Sigmoid colon (tissue), 6 donors: ENCODE measurements at regions not wholly inside any gene's neighbourhood (a gene's known extent, or its start where the extent isn't known, plus 50 kb on each side); places are given as distances from the start of the nearest gene placed in this dataset.
A peak's percentile ranks its signal among the peaks of the same experiment; 100 is the strongest.

Source experiments
- DNase-seq: peaks from one replicate; pipeline ENCODE4 v3.0.0-alpha.2; 2019
- H3K27ac ChIP-seq, 4 donors: fragments of 200-600 bp; sonication (generic); one replicate each; pipeline ENCODE4 v1.5.1; 2016 to 2019; ENCODE audit warnings: mild to moderate bottlenecking in 1 of 4
- H3K27me3 ChIP-seq, 3 donors: fragments of 200-600 bp; sonication (generic); one replicate each; pipeline ENCODE4 v1.5.1; 2019; ENCODE audit warnings: mild to moderate bottlenecking in 1 of 3
- H3K36me3 ChIP-seq, 4 donors: fragments of 200-600 bp; sonication (generic); one replicate each; pipeline ENCODE4 v1.5.1; 2016 to 2019
- H3K4me1 ChIP-seq, 4 donors: fragments of 200-600 bp; sonication (generic); one replicate each; pipeline ENCODE4 v1.5.1; 2017 to 2019
- H3K4me3 ChIP-seq, 4 donors: fragments of 200-600 bp; sonication (generic); one replicate each; pipeline ENCODE4 v1.5.1; 2017 to 2019; ENCODE audit warnings: mild to moderate bottlenecking in 2 of 4, moderate library complexity in 1 of 4
- H3K9me3 ChIP-seq, 4 donors: fragments of 200-600 bp in 3 of 4; sonication (generic) in 3 of 4; one replicate each; pipeline versions ENCODE4 v1.5.1 to v1.6.1; 2013 to 2019
- EP300 ChIP-seq, 4 donors: sonication (generic); formaldehyde crosslinking; IDR thresholded peaks; one replicate each; pipeline ENCODE4 v1.6.1; 2017; ENCODE audit warnings: antibody characterized with exemption in 4 of 4
- POLR2A ChIP-seq, 2 donors: fragments of 450-650 bp; IDR thresholded peaks; one replicate each; pipeline ENCODE4 v1.6.1; 2016; ENCODE audit warnings: antibody characterized with exemption in 2 of 2, mild to moderate bottlenecking in 2 of 2, moderate library complexity in 2 of 2
- POLR2AphosphoS5 ChIP-seq, 4 donors: sonication (generic); formaldehyde crosslinking; IDR thresholded peaks; one replicate each; pipeline ENCODE4 v1.6.1; 2017; ENCODE audit warnings: antibody characterized with exemption in 4 of 4
- WGBS, 2 donors: extraction: QIAGEN DNeasy Blood & Tissue Kit; methylation state at CpG; one replicate each; pipeline ENCODE4 v1.1.7; 2013; 5-methylcytosine and 5-hydroxymethylcytosine counted together
- intact Hi-C: fragments of 100-400 bp; cut with DNase I; formaldehyde crosslinking; loops from one replicate; pipeline ENCODE4 v1.15.1; 2023
- TF ChIP-seq, protein P1 (sequence below), 4 experiments: fragments of 450-650 bp in 3 of 4; fragments of 200-600 bp in 1 of 4; IDR thresholded peaks; one replicate each; pipeline ENCODE4 v1.5.1; 2016 to 2019; ENCODE audit warnings: antibody characterized with exemption in 4 of 4, mild to moderate bottlenecking in 3 of 4, moderate library complexity in 2 of 4
- donor health status: healthy with polysubstance abuse.
- donor health status: healthy.

DNA sequence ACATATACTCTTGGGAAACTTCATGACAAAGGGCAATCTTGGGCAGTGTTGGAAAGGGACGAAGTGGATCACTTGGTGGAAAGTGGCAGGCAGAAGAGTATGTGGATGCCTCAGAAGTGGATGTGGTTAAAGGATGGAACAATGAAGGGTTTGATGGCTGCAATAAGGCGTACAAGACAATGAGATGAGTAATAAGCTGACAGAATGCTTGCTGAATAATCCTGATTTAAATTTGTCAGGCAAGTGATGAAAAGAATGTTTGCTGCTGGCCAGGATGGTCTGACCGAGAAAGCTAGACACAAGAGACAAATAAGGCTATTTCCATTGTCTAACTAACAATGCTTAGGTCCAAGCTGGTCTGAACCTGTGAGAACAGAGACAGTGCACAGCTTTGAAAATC is 61.6 kb upstream of the CEP85L start:
- no peaks in the 10 kb centered on the region for H3K9me3 ChIP-seq
- 67 to 74% methylated on average over 3 of the region's 3 CpGs for WGBS, 2 donors
- peaks cover 0 to 15% (median 9%) of the 10 kb centered on the region in 4 donors for H3K4me1 ChIP-seq
- H3K27me3 ChIP-seq = no peaks in the 10 kb centered on the region
- TF ChIP-seq, protein P1, sequence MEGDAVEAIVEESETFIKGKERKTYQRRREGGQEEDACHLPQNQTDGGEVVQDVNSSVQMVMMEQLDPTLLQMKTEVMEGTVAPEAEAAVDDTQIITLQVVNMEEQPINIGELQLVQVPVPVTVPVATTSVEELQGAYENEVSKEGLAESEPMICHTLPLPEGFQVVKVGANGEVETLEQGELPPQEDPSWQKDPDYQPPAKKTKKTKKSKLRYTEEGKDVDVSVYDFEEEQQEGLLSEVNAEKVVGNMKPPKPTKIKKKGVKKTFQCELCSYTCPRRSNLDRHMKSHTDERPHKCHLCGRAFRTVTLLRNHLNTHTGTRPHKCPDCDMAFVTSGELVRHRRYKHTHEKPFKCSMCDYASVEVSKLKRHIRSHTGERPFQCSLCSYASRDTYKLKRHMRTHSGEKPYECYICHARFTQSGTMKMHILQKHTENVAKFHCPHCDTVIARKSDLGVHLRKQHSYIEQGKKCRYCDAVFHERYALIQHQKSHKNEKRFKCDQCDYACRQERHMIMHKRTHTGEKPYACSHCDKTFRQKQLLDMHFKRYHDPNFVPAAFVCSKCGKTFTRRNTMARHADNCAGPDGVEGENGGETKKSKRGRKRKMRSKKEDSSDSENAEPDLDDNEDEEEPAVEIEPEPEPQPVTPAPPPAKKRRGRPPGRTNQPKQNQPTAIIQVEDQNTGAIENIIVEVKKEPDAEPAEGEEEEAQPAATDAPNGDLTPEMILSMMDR (IDR thresholded peaks at IDR 0.05) = no peak
- TF ChIP-seq EP300 (IDR thresholded peaks at IDR 0.05) (no peak), POLR2A (IDR thresholded peaks at IDR 0.05) (no peak), POLR2AphosphoS5 (IDR thresholded peaks at IDR 0.05) (no peak)
- H3K36me3 ChIP-seq = no peaks in the 10 kb centered on the region
- no peak overlapping the region for H3K4me3 ChIP-seq
- no peak overlapping the region for H3K27ac ChIP-seq
- no peak for DNase-seq
- intact Hi-C loops = no loop called here

DNA sequence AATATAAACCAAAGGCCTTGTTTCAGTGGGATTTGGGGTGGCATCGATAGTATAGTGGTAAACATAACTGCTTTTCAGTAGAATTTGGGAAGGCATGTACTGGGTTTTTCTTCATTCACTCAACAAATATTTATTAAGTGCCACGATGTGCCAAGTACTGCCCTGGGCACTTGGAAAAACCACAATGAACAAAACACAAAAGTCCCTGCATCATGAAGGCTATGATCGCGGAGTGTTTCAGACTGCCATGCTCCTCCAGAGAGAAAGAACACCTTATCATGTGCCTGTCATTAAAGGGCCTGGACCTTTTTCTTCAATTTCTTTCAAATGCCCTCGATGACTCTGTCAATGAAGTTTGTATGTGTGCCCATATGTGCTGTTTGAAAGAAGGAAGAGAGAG is 59.2 kb upstream of the CEP85L start:
- WGBS, 2 donors = 85 to 91% methylated on average over 5 of the region's 5 CpGs
- Histone ChIP-seq H3K27ac (no peak overlapping the region), H3K27me3 (no peaks in the 10 kb centered on the region), H3K4me3 (no peak overlapping the region), H3K9me3 (no peaks in the 10 kb centered on the region), H3K4me1 (peaks cover 0 to 27% (median 17%) of the 10 kb centered on the region in 4 donors), H3K36me3 (no peaks in the 10 kb centered on the region)
- TF ChIP-seq, protein P1 (IDR thresholded peaks at IDR 0.05) = no peak
- TF ChIP-seq POLR2AphosphoS5 (IDR thresholded peaks at IDR 0.05) (no peak), POLR2A (IDR thresholded peaks at IDR 0.05) (no peak), EP300 (IDR thresholded peaks at IDR 0.05) (no peak)
- DNase-seq = no peak
- intact Hi-C loops = no loop called here

DNA sequence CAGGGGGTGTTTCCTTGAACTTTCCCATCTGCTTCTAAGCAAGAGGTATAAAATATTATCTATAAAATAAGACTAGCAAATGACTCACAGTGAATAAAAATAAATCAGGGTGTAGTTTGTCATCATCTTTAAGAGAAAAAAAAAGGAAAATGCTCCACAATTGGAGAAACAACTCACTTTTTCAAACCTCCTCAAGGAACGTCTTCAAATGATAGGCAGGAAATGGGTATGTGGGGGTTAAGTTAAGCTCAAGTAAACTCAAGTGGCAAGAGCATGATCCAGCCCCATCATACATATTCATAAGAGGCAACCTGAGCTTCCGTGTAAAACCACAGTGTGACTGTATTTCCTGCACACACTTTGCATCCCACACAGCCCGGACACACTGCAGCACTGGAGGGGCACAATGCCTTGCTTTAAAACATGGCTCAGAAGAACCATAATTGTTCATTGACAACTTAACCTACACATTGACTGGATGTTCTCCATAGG is 58.5 kb upstream of the CEP85L start:
- Histone ChIP-seq H3K36me3 (no peaks in the 10 kb centered on the region), H3K4me1 (peaks cover 0 to 33% (median 21%) of the 10 kb centered on the region in 4 donors), H3K4me3 (peak overlapping the region in 3 of 4 donors; percentile 24 to 39 (median 34)), H3K27me3 (no peaks in the 10 kb centered on the region), H3K27ac (peak overlapping the region in 1 of 4 donors; percentile 56), H3K9me3 (no peaks in the 10 kb centered on the region)
- no peak for DNase-seq
- TF ChIP-seq POLR2A (IDR thresholded peaks at IDR 0.05) (no peak), POLR2AphosphoS5 (IDR thresholded peaks at IDR 0.05) (no peak), EP300 (IDR thresholded peaks at IDR 0.05) (no peak)
- TF ChIP-seq, protein P1 (IDR thresholded peaks at IDR 0.05) = no peak
- WGBS, 2 donors = 18 to 30% methylated on average over 3 of the region's 3 CpGs
- intact Hi-C loops = no loop called here

DNA sequence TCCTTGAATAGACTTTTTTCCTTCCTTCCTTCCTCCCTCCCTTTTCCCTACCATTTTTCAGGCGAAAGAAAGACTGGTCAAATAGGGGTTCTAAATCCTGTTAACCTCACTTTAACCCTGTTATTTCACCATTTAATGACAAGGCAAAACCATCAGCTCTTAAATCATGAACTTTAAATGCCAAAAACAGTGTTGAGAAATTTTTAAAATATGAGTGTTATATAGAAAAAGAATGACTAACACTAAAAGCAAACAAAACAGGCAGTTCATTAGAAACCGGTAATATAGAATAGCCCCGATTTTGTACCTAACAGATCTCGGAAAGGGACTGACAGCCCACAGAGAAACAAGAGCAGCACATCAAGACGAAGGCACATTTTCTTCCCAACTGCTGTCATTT is 57.4 kb upstream of the CEP85L start:
- 30 to 40% methylated on average over 5 of the region's 5 CpGs for WGBS, 2 donors
- TF ChIP-seq EP300 (IDR thresholded peaks at IDR 0.05) (no peak), POLR2A (IDR thresholded peaks at IDR 0.05) (no peak), POLR2AphosphoS5 (IDR thresholded peaks at IDR 0.05) (no peak)
- TF ChIP-seq, protein P1 (IDR thresholded peaks at IDR 0.05) = no peak

DNA sequence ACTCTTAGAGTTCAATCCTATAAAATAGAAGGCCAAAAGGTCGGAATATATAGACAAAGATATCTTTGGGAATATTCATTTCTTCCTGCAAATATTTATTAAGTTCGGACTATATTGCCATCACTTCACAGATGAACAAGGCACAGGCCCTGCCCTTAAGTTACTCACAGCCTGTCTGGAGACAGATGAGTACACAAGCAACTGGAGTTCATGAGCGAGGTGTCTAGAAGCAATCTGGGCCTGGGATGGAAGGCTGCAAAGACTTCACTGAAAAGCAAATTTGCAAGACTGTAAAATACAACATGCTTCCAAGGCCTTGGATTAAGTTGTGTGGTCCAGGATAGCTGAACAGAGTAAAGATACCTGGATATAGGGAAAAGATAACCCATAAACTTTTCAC is 56.7 kb upstream of the CEP85L start:
- TF ChIP-seq EP300 (IDR thresholded peaks at IDR 0.05) (no peak), POLR2A (IDR thresholded peaks at IDR 0.05) (no peak), POLR2AphosphoS5 (IDR thresholded peaks at IDR 0.05) (no peak)
- TF ChIP-seq, protein P1 (IDR thresholded peaks at IDR 0.05) = no peak
- Histone ChIP-seq H3K4me1 (peaks cover 0 to 33% (median 21%) of the 10 kb centered on the region in 4 donors), H3K9me3 (no peaks in the 10 kb centered on the region), H3K4me3 (no peak overlapping the region), H3K27me3 (no peaks in the 10 kb centered on the region), H3K36me3 (no peaks in the 10 kb centered on the region), H3K27ac (peak overlapping the region in 1 of 4 donors; percentile 45)
- DNase-seq = no peak
- intact Hi-C loops = no loop called here
- 87 to 93% methylated on average over 3 of the region's 3 CpGs for WGBS, 2 donors

More for the DNA sequence above, 57.4 kb upstream of the CEP85L start:
- H3K27me3 ChIP-seq = no peaks in the 10 kb centered on the region
- no peak for DNase-seq
- peak overlapping the region in 3 of 4 donors; percentile 24 to 39 (median 34) for H3K4me3 ChIP-seq
- no peaks in the 10 kb centered on the region for H3K36me3 ChIP-seq
- H3K27ac ChIP-seq = peak overlapping the region; percentile 38 to 56 (median 44)
- no peaks in the 10 kb centered on the region for H3K9me3 ChIP-seq
- H3K4me1 ChIP-seq = peaks cover 0 to 33% (median 21%) of the 10 kb centered on the region in 4 donors
- intact Hi-C loops = no loop called here
